Small intestine (tissue), 7 donors: ENCODE measurements at regions not wholly inside any gene's neighbourhood (a gene's known extent, or its start where the extent isn't known, plus 50 kb on each side); places are given as distances from the start of the nearest gene placed in this dataset.
"Not testable (repeated sequence)": the region's sequence is repeated elsewhere in the genome, so short reads cannot be mapped to it uniquely, and the experiment has no call there.

Experiments
- DNase-seq, 2 donors: peaks; one replicate each; pipeline versions ENCODE4 v3.0.0 to v3.0.0-alpha.2; 2013
- FAIRE-seq: peaks from 2 replicates; lab custom pipeline; 2012; peaks lifted over from hg19 to GRCh38; lab: Jason Lieb, UNC
- H3K27ac ChIP-seq, 3 donors: one replicate each; pipeline ENCODE4 v1.5.1; 2013; ENCODE audit warnings: low read length in 2 of 3, mild to moderate bottlenecking in 2 of 3, control low read depth in 1 of 3, inconsistent platforms in 1 of 3, low read depth in 1 of 3, moderate library complexity in 1 of 3
- H3K27me3 ChIP-seq, 3 donors: one replicate each; pipeline ENCODE4 v1.6.1; 2013; ENCODE audit warnings: low read length in 3 of 3, inconsistent platforms in 1 of 3; ENCODE audit not compliant: control insufficient read depth in 3 of 3, insufficient read depth in 3 of 3
- H3K36me3 ChIP-seq, 3 donors: one replicate each; pipeline ENCODE4 v1.6.1; 2013; ENCODE audit warnings: low read length in 3 of 3, inconsistent platforms in 1 of 3, low read depth in 1 of 3, mild to moderate bottlenecking in 1 of 3, moderate library complexity in 1 of 3; ENCODE audit not compliant: control insufficient read depth in 3 of 3, insufficient read depth in 2 of 3
- H3K4me1 ChIP-seq, 3 donors: one replicate each; pipeline ENCODE4 v1.6.1; 2013; ENCODE audit warnings: low read length in 2 of 3, inconsistent platforms in 1 of 3, low read depth in 1 of 3, mild to moderate bottlenecking in 1 of 3, moderate library complexity in 1 of 3; ENCODE audit not compliant: control insufficient read depth in 3 of 3, insufficient read depth in 2 of 3
- H3K4me3 ChIP-seq, 3 donors: one replicate each; pipeline ENCODE4 v1.5.1; 2013; ENCODE audit warnings: low read length in 3 of 3, control low read depth in 1 of 3, inconsistent platforms in 1 of 3, low read depth in 1 of 3, mild to moderate bottlenecking in 1 of 3, moderate library complexity in 1 of 3
- H3K9me3 ChIP-seq, 2 donors: one replicate each; pipeline ENCODE4 v1.6.1; 2013; ENCODE audit warnings: low read depth in 1 of 2, low read length in 1 of 2; ENCODE audit not compliant: control insufficient read depth in 2 of 2, insufficient read depth in 1 of 2
- WGBS, 3 donors: extraction: QIAGEN DNeasy Blood & Tissue Kit; methylation state at CpG; one replicate each; pipeline ENCODE4 v1.1.7; 2013; 5-methylcytosine and 5-hydroxymethylcytosine counted together
- donor health status: healthy with polysubstance abuse.
- donor health status: control.
- donor health status: control.
- donor health status: Bipolar disorder and iron deficiency.
- donor health status: healthy.

DNA sequence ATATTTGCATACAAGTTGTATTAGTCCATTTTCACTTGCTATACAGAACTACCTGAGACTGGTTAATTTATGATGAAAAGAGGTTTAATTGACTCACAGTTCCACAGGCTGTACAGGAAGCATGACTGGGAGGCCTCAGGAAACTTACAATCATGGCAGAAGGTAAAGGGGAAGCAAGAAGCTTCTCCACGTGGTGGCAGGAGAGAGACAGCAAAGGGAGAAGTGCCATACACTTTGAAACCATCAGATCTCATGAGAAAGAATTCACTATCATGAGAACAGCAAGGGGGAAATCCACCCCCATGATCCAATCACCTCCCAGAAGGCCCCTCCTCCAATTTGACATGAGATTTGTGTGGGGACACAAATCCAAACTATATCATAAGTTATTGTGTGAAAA is 506.7 kb upstream of the DPH6 start:
- WGBS, 3 donors, result 9 to 31% (median 19%) methylated on average over 1 of the region's 1 CpG
- DNase-seq, H3K27ac ChIP-seq, H3K9me3 ChIP-seq, FAIRE-seq, H3K27me3 ChIP-seq, H3K36me3 ChIP-seq, H3K4me1 ChIP-seq, H3K4me3 ChIP-seq: not testable (repeated sequence)

DNA sequence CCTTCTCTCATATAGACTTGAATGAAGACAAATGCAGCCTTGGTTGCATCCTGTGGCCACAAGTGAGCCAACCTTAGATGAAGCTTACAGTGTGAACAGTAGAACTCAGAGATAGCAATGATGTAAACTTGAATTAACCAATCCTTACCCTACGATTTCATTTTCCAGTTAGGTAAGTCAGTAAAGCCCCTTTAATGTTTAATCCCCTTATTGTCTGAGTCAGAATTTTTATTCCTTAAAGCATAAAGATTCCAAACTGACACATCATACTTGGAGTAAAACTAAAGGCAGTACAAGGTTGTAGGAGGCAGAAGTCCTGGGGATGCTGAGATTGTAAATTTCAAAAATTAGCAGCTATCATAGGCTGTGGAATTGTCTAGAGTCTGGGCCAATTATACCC is 507.8 kb upstream of the DPH6 start:
- Histone ChIP-seq H3K36me3 (no peaks in the 10 kb centered on the region), H3K4me3 (no peak overlapping the region), H3K27ac (no peak overlapping the region), H3K9me3 (no peaks in the 10 kb centered on the region), H3K27me3 (no peaks in the 10 kb centered on the region), H3K4me1 (no peaks in the 10 kb centered on the region)
- 65 to 79% (median 77%) methylated on average over 1 of the region's 1 CpG for WGBS, 3 donors
- FAIRE-seq (no peak), DNase-seq (no peak)

DNA sequence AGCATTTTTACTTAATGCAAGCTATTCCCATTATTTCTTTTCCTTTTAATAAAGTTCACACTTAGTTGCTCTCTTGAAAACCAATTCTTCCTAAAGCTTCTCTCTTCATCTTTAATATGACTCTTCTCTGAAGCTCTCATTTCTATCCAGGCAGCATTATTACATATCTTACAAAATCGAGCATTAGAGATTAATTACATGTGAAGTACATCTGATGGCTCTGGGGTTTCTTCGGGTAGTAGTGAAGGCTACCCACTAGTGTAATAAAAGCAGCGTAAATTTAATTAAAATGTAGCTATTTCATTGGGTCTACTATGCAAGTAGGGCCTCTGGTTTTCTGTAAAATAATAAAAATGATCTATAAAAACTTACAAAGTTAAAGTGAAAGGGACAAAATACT is 513.6 kb upstream of the DPH6 start:
- 79 to 82% (median 80%) methylated on average over 3 of the region's 3 CpGs for WGBS, 3 donors
- no peak overlapping the region for H3K27ac ChIP-seq
- no peak for FAIRE-seq
- H3K4me1 ChIP-seq, result no peaks in the 10 kb centered on the region
- no peak overlapping the region for H3K4me3 ChIP-seq
- H3K9me3 ChIP-seq, result no peaks in the 10 kb centered on the region
- no peaks in the 10 kb centered on the region for H3K27me3 ChIP-seq
- no peaks in the 10 kb centered on the region for H3K36me3 ChIP-seq
- no peak for DNase-seq

DNA sequence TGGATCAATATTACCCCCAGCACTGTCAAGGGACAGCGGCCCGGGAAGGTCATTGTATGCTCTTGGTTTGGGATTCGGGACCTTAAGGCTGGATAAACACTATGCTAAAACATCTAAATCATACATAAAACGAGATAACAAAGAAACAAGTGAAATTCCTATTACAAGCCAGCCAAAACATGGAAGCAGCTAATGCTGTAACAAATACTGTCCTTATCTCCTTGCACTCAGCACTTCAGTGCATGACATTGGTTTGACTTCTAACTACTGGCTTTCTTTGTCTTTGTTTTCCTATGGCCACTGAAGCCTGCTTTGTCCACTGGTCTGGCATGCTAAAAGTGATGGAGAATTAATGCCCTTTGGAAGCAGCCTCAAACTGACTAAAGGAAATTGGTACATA is 516.4 kb upstream of the DPH6 start:
- Histone ChIP-seq H3K4me3 (no peak overlapping the region), H3K9me3 (peaks cover 0 to 7% of the 10 kb centered on the region in 2 donors)

DNA sequence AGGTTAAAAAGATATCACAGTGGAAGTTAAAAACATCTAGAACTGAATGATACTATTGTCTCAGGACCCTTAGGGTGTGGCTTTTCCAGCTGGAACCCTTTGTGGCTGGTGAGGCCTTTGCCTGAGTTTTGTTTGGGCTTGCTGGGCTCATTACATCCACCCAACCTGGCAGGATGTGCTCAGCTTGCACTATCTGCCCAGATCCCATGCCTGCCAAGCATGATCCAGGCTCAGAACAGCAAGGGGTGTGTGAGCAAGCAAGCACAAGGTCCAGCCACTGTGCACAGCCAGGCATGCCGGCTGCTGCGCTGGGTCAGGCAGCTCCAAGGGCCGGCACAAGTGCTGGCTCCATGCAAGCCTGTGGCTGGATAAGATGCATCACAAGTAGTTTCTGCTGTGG is 512.7 kb upstream of the CDIN1 start:
- FAIRE-seq, result no peak
- peaks cover 0 to 7% of the 10 kb centered on the region in 2 donors for H3K9me3 ChIP-seq

More for the DNA sequence above, 516.4 kb upstream of the DPH6 start:
- WGBS, 3 donors, result 53 to 77% (median 59%) methylated on average over 4 of the region's 4 CpGs
- FAIRE-seq (no peak), DNase-seq (no peak)
- H3K4me1 ChIP-seq, result no peaks in the 10 kb centered on the region
- H3K27ac ChIP-seq, result no peak overlapping the region
- no peaks in the 10 kb centered on the region for H3K27me3 ChIP-seq
- H3K36me3 ChIP-seq, result no peaks in the 10 kb centered on the region

DNA sequence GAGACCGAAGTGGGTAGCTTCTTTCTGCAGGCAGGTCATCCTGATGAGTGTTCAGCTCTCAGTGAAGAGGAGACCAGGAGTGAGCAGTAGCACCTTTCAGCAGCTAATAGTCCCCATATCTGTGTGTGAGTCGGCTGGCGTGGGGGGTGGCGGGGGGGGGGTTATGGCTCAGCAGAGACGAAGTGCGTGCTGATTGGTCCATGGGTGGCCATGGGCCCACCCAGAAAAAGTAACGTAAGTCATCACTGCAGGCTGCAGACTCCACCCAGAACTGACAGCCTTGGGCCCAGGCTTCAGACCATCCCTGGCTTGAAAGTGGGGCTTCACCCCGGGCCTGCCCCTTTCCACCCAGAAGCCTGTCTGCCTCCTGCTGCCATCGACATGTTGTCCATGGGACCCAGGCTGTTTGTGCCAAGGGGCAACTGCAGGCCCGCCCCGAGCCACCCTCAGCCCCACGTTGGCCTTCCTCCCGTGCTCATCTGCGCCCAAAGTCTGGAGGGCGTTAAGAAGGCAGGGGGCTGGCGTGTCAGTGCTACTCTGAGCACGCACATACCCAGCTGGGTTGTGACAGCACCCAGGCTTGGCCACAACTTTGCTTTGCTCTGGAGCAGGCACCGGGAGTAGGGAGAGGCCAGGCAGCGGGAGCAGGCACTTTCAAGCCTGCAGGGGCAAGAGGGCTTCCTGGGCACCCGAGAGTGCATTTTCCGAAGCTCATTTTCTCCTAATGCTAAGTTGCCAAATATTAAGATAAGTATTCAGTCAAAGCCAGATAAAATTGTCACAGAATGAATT is 511.7 kb upstream of the CDIN1 start:
- Histone ChIP-seq H3K36me3 (no peaks in the 10 kb centered on the region), H3K9me3 (peaks cover 0 to 7% of the 10 kb centered on the region in 2 donors), H3K4me3 (no peak overlapping the region), H3K27ac (no peak overlapping the region), H3K4me1 (no peaks in the 10 kb centered on the region), H3K27me3 (no peaks in the 10 kb centered on the region)
- FAIRE-seq, result no peak
- DNase-seq, result no peak
- WGBS, 3 donors, result 89 to 92% (median 91%) methylated on average over 21 of the region's 21 CpGs

More for the DNA sequence above, 512.7 kb upstream of the CDIN1 start:
- no peaks in the 10 kb centered on the region for H3K36me3 ChIP-seq
- no peak overlapping the region for H3K4me3 ChIP-seq
- no peaks in the 10 kb centered on the region for H3K4me1 ChIP-seq
- DNase-seq, result no peak
- no peaks in the 10 kb centered on the region for H3K27me3 ChIP-seq
- 89 to 98% (median 92%) methylated on average over 3 of the region's 3 CpGs for WGBS, 3 donors
- no peak overlapping the region for H3K27ac ChIP-seq

DNA sequence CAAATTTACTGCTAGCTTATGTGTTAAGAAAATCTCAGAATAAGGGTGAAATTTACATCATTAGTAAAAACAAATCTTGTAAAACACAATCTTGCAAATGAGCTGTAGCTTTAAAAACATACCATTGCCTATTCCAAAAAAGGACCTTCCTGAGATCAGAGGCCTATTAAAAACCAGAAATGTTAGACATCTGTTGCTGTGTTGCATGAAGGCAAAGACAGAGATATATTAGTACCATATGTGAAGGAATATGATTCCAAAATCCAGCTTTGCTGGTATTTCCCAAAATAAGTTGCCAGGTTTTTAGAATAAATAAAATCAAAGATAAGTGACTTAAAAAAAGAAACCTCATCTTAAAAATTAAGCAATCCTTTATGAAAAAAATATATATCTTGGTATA is 504.1 kb upstream of the CDIN1 start:
- Histone ChIP-seq H3K4me1 (no peaks in the 10 kb centered on the region), H3K27me3 (no peaks in the 10 kb centered on the region), H3K27ac (no peak overlapping the region), H3K36me3 (no peaks in the 10 kb centered on the region), H3K9me3 (no peaks in the 10 kb centered on the region), H3K4me3 (no peak overlapping the region)
- no peak for FAIRE-seq
- DNase-seq, result no peak

DNA sequence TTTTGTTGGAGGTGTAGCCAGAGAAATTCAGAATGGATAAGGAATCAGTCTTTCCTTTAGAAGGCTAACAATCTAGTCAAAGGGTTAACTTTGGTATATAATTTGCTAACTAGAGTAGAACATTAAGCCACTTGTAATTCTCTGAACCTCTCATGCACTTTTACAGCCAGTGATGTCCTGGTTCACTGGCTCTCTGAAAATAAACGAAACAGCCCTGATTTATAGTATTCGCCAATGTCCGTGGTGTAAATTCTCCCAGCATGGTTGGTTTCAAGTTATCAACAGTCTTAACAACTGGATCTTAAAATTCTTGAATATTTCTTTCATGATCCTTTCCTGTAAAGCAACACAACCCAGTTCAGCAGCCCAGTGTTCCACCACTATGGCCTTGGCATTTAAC is 500.4 kb upstream of the CDIN1 start:
- 57 to 65% (median 62%) methylated on average over 3 of the region's 3 CpGs for WGBS, 3 donors
- peaks cover 0 to 6% of the 10 kb centered on the region in 2 donors for H3K9me3 ChIP-seq
- no peak overlapping the region for H3K27ac ChIP-seq
- H3K27me3 ChIP-seq, result no peaks in the 10 kb centered on the region
- FAIRE-seq (no peak), DNase-seq (no peak)
- H3K4me3 ChIP-seq, result no peak overlapping the region
- no peaks in the 10 kb centered on the region for H3K36me3 ChIP-seq
- H3K4me1 ChIP-seq, result no peaks in the 10 kb centered on the region

DNA sequence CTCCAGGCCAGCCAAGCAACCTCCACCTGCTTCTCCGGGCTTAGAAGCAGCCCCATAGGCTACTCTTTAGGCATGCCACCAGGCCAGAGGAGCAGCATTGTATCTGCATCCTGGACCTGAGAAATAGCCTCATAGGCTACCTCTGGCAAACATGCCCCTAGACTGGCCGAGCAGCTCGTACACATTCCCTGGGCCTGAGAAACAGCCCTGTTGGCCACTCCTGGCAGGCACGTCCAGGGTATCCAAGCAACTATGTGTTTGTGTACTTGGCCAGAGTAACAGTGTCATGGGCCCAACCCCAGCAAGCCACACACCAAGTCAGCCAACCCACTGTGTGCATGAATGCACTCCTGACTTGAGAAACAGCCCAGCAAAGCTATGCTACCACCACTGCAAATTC is 498.7 kb upstream of the CDIN1 start:
- FAIRE-seq, result no peak

More for the DNA sequence above, 498.7 kb upstream of the CDIN1 start:
- Histone ChIP-seq H3K4me3 (no peak overlapping the region), H3K9me3 (peaks cover 0 to 6% of the 10 kb centered on the region in 2 donors), H3K4me1 (no peaks in the 10 kb centered on the region), H3K27me3 (no peaks in the 10 kb centered on the region), H3K27ac (no peak overlapping the region), H3K36me3 (no peaks in the 10 kb centered on the region)
- DNase-seq, result no peak
- 49 to 57% (median 55%) methylated on average over 4 of the region's 4 CpGs for whole genome bisulfite sequencing, 3 donors
